Urinary bladder (tissue), 3 donors: ENCODE measurements at regions not wholly inside any gene's neighbourhood (a gene's known extent, or its start where the extent isn't known, plus 50 kb on each side); places are given as distances from the start of the nearest gene placed in this dataset.

ENCODE experiments used
- DNase-seq: peaks from one replicate; pipeline ENCODE4 v3.0.0-alpha.2; 2015; ENCODE audit errors: extremely low spot score
- H3K27ac ChIP-seq: one replicate; pipeline ENCODE4 v1.5.1; 2013; ENCODE audit warnings: low read depth, mild to moderate bottlenecking, moderate library complexity
- H3K36me3 ChIP-seq: one replicate; pipeline ENCODE4 v1.6.1; 2013; ENCODE audit warnings: mild to moderate bottlenecking, moderate library complexity; ENCODE audit not compliant: insufficient read depth
- H3K4me1 ChIP-seq: one replicate; pipeline ENCODE4 v1.6.1; 2013; ENCODE audit warnings: mild to moderate bottlenecking, moderate library complexity; ENCODE audit not compliant: insufficient read depth
- H3K4me3 ChIP-seq: one replicate; pipeline ENCODE4 v1.5.1; 2013; ENCODE audit warnings: low read depth, low read length
- WGBS: extraction: QIAGEN DNeasy Blood & Tissue Kit; methylation state at CpG from one replicate; pipeline ENCODE4 v1.1.7; 2013; 5-methylcytosine and 5-hydroxymethylcytosine counted together
- donor health status: healthy with polysubstance abuse.
- donor health status: healthy.

DNA sequence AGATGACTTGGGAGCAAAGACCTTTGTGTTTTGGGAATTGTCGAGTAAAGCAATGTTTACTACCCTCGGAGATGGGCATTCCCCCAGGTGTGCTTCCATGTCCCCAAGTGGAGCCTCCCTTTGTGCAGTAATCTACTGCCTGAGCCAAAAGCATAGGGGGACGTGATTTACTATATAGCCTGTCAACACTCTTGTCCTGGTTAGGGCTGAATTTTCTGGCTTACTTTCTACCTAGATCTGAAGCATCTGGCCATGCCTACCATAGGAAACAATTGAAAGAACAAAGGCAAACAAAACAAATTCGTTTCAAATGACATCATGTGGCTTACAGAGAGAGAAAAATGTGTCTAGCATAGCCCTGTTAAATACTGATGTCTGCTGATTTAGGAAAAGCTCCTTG is 350.6 kb downstream of the SAMD5 start:
- Histone ChIP-seq H3K4me3 (no peak overlapping the region), H3K27ac (no peak overlapping the region), H3K36me3 (peaks cover 1% of the 10 kb centered on the region), H3K4me1 (no peaks in the 10 kb centered on the region)
- DNase-seq: no peak
- WGBS: 59% methylated on average over 4 of the region's 4 CpGs

DNA sequence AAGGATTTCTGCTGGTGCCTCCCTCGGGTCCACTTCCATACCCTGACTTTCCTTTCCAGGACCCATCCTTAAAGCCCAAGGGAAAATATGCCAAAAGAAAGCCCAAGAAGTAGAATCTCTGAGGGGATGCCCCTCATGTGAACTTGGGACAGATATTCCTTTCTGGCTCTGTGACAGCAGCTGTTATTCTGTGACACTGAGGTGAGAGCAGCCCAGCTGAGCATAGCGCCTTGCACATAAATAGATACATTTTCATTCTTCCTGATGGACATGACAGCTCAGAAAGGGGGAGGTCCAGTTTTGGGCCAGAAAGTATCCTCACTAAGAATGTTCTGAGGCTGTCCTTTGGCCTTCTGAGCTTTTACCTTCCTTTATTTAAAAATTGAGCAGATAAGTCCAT is 353.2 kb downstream of the SAMD5 start:
- Histone ChIP-seq H3K36me3 (peaks cover under 1% of the 10 kb centered on the region), H3K27ac (no peak overlapping the region), H3K4me3 (no peak overlapping the region), H3K4me1 (no peaks in the 10 kb centered on the region)
- DNase-seq: no peak
- 93% methylated on average over 2 of the region's 2 CpGs for WGBS

DNA sequence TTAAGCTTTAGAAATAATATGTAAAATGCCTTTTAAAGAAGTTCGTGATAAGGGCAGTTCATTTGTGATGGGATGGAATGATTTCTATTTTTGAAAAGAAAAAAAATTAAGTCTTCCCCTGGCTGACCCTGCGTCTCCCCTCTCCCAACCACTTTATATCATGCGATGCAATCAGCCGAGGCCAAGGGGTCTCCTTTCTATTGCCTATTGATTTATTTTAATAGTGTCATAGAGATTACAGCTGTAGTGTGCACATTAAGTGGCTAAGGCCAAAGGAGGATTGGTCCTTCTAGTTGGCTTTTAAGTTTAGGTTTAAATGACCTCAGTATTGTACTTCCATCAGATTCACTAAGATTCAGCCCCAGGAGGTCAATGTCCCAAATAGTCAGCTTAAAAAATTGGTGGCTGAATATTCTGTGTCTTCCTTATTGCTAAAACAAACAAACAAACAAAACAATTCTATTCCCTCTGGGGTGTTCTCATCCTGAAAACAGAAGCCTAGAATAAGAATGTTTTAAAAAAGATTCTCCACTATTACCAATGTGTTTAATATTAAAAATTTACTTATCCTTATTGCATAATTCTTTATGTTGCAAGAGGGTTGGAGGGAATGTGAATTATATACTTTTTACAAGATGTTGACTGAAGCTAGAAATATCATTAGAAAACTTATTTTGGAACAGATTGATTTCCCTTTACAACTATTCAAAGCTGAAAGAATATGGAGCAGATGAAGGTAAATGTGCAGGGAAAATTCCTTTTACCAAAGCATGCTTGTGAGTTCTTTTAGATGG is 359.1 kb downstream of the SAMD5 start:
- DNase-seq: no peak
- no peaks in the 10 kb centered on the region for H3K36me3 ChIP-seq
- WGBS: 91% methylated on average over 4 of the region's 4 CpGs
- H3K27ac ChIP-seq: no peak overlapping the region
- H3K4me1 ChIP-seq: no peaks in the 10 kb centered on the region
- H3K4me3 ChIP-seq: no peak overlapping the region

DNA sequence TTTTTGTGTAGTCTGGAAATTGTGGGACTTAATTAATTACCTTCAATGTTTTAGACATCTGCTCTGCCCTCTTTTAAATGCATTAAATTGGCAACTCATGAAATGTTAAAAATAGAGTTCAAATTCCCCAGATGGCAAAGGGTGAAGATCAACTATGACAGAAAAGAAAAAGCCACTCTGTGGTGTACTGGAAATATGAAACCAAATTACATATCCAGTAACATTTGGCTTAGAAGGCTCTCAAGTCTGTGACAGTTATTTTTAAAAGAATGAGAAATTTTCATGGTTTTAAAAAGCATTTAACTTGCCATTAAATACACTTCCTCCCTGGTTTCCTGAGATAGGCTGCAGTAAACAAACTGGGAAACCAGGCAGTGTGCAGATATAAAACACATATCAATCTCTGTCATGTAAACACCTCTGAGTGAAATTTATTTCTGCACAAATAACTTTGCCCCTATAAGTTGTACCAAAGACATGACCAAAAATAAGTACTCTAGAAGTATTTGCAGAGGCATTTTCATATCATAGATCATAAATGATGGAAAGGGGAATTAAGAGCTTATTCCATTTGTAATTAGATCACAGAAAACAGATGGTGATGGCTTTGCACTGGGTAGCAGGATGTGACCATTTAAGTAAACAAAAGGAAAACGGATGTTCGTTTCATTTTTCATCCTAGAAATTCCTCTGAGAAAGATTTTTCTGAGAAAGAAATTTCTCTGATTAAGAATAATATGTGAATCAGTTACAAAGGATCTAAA is 360.1 kb downstream of the SAMD5 start:
- no peaks in the 10 kb centered on the region for H3K36me3 ChIP-seq
- no peak overlapping the region for H3K27ac ChIP-seq
- no peak overlapping the region for H3K4me3 ChIP-seq
- DNase-seq: no peak
- 13% methylated on average over 2 of the region's 2 CpGs for WGBS
- no peaks in the 10 kb centered on the region for H3K4me1 ChIP-seq

DNA sequence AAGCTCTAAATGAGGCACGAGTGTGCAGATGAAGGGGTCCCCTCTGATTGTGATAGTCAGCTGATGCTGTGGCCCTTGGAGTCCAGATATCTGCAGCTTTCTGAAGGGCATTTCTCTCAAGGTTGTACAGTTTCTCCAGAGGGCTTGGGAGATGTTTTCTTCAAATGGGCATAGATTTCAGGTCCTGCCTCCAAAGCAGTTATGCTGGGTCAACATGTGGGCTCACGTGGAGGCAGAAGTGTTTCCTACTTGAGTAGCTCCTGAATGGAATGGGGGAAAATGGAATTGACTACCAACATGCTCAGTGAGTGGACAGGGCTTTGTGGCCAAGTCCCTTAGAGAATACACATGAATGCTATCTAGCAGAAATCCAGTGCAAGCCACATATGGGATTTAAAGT is 360.7 kb downstream of the SAMD5 start:
- no peak overlapping the region for H3K4me3 ChIP-seq
- 59% methylated on average over 2 of the region's 2 CpGs for WGBS
- H3K4me1 ChIP-seq: no peaks in the 10 kb centered on the region
- no peaks in the 10 kb centered on the region for H3K36me3 ChIP-seq
- H3K27ac ChIP-seq: no peak overlapping the region
- DNase-seq: no peak

DNA sequence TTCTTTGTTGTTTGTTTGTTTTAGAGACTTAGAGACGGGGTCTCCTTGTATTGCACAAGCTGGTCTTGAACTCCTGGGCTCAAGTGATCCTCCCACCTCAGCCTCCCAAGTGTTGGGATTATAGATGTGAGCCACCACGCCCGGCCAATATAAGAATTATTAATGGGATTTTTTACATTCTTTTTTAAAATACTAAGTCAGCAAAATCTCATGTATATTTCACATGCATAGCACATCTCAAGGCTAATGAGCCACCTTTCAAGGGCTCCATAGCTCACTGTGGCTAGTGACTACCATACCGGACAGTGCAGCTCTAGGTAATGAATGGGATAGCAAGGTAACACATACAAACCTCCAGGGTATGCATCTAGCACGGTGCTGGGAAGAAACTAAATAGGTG is 361.4 kb downstream of the SAMD5 start:
- DNase-seq: no peak
- 93% methylated on average over 5 of the region's 5 CpGs for WGBS
- Histone ChIP-seq H3K27ac (no peak overlapping the region), H3K36me3 (no peaks in the 10 kb centered on the region), H3K4me3 (no peak overlapping the region), H3K4me1 (no peaks in the 10 kb centered on the region)

DNA sequence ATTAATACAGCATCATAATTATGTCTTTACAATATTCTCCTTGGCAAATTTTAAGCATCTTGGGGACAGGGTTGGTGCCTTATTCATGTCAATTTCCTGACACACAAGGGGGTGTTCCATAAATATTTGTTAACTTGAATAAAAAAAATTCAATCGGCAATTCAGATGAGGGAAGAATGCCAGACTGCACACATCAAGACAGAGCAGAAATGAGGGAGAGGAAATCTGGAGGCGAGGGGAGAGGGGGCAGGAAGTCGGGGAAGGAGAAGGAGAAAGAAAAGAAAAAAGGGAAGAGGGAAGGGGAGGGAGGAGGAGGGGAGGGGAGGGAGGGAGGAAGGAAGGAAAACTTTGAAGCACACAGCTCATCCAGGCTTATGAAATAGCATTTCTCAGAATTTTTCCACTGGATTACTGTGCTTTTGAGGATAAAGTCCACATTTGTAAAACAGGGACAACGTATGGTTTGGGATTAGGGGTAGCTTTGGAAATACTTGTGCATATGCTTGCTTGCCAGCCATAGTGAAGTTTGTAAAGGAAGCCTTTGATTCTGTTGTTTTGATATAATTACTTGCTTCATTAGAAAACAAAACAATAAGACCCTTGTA is 362.1 kb downstream of the SAMD5 start:
- H3K36me3 ChIP-seq: no peaks in the 10 kb centered on the region
- H3K4me1 ChIP-seq: no peaks in the 10 kb centered on the region
- no peak overlapping the region for H3K27ac ChIP-seq
- 48% methylated on average over 3 of the region's 4 CpGs for WGBS
- H3K4me3 ChIP-seq: no peak overlapping the region
- no peak for DNase-seq

DNA sequence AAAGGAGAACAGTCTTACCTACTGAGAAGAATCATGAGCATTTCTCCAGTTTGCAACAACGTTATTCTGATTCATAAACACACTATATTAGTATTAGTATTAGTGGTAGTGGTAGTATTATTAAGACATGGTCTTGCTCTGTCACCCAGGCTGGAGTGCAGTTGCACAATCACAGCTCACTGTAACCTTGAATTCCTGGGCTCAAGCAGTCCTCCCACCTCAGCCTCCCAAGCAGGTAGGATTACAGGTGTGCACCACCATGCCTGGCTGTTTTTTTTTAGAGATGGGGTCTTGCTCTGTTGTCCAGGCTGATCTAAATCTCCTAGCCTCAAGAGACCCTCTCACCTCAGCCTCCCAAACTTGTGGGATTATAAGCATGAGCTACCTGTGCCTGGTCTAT is 363.5 kb downstream of the SAMD5 start:
- Histone ChIP-seq H3K4me3 (no peak overlapping the region), H3K27ac (no peak overlapping the region), H3K4me1 (no peaks in the 10 kb centered on the region), H3K36me3 (no peaks in the 10 kb centered on the region)
- no peak for DNase-seq
- 92% methylated on average over 1 of the region's 1 CpG for WGBS

DNA sequence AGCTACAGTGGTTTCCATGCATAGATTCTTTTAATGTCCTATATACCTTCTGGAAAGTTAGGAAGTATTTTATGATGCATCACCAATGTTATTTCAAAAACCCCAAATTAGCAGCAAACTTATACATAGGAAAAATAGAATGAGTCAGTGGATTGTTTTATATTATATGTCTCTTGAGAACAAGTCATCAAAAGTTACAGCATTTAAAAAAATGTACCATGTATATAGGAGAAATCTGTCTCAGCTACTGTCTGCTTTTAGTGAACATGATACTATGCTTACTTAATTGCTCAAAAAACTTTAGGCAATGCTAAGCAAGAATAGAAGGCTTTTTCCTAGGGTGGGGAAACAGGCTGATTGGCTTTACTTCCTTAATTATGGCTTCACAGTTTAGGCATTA is 365.3 kb downstream of the SAMD5 start:
- no peak overlapping the region for H3K4me3 ChIP-seq
- no peak overlapping the region for H3K27ac ChIP-seq
- no peaks in the 10 kb centered on the region for H3K4me1 ChIP-seq
- no peaks in the 10 kb centered on the region for H3K36me3 ChIP-seq
- no peak for DNase-seq

DNA sequence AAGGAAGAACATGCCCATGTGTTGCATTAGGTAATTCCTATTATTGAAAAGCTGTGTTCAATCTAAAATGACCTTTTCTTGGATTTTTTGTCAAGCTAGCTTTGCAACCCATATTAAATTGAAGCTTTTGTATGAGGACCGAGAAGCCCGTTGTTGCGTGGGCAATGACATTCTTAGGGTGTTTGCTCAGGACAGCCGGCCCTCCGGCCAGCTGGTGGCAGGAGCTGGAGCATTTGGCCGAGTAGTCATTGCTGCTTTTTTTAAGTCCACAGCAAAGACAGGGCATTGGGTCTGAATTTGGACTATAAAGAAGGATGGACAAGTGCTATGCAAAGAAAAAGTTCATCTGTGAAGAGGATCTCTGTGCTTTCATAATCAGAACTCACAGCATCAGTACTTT is 365.8 kb downstream of the SAMD5 start:
- no peak for DNase-seq
- H3K4me1 ChIP-seq: no peaks in the 10 kb centered on the region
- no peak overlapping the region for H3K4me3 ChIP-seq
- H3K36me3 ChIP-seq: no peaks in the 10 kb centered on the region
- no peak overlapping the region for H3K27ac ChIP-seq
- WGBS: 89% methylated on average over 6 of the region's 6 CpGs

DNA sequence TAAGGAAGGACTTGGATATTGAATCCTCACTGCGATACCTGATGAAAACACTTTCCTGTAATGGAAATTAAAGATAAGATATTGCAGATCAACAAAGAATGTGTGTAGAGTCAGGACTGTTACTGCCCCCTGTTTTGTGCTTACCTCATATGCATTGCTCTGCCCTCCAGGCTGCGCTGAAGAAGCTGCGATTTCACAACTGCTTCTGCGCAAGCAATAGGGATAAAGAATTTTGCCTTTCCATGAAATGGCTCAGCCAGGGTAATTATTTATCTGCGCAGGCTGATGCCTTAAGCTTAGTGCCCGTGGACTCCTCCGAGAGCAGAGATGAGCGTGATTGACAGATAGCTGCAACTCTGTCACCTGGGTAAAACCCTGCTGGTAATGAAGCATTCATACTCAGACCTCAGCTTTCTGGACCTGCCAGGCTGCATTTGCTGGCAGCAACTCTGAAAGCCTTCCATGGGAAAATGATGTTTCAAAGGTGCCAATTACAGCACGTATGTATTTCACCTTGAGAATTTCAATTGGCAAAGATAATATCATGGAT is 370.6 kb downstream of the SAMD5 start:
- 91% methylated on average over 9 of the region's 9 CpGs for WGBS
- H3K4me1 ChIP-seq: no peaks in the 10 kb centered on the region
- H3K36me3 ChIP-seq: no peaks in the 10 kb centered on the region
- no peak overlapping the region for H3K4me3 ChIP-seq
- no peak overlapping the region for H3K27ac ChIP-seq
- no peak for DNase-seq

DNA sequence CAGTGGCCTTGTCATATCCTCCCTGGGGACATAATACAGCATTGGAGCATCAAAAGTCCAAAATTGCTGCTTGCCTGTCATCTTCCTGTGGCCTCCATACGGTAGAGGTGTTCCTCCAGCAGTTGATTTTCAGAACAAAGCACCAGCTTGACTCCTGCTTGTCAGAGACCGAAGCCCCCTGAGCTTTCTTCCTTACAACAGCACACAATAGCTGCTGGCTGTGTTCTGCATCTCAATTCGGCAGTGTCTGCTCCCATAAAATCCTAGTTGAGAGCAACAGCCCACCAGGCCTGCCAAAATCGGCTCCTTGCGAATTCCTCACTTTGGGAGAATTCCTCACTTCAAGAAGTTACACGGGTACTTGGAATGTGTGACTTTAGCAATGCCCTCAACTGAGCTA is 372.9 kb downstream of the SAMD5 start:
- H3K4me1 ChIP-seq: no peaks in the 10 kb centered on the region
- no peak overlapping the region for H3K4me3 ChIP-seq
- 88% methylated on average over 6 of the region's 6 CpGs for WGBS
- no peaks in the 10 kb centered on the region for H3K36me3 ChIP-seq
- DNase-seq: no peak
- no peak overlapping the region for H3K27ac ChIP-seq

DNA sequence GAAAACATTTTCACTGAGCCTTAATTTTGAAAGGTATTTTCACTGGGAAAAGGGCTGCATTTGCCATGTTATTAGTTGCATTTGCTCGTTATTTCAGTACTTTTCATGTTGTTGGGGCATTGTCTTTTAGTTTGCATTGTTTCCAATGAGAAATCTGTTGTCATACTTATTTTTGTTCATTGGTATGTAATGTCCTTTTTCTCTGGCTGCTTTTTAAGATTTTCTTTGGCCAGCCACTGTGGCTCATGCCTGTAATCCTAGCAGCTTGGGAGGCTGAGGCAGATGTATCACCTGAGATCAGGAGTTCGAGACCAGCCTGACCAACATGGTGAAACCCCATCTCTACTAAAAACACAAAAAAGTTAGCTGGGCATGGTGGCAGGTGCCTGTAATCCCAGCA is 379.9 kb downstream of the SAMD5 start:
- Histone ChIP-seq H3K36me3 (no peaks in the 10 kb centered on the region), H3K4me3 (no peak overlapping the region), H3K4me1 (no peaks in the 10 kb centered on the region), H3K27ac (no peak overlapping the region)
- WGBS: 92% methylated on average over 2 of the region's 2 CpGs
- no peak for DNase-seq

DNA sequence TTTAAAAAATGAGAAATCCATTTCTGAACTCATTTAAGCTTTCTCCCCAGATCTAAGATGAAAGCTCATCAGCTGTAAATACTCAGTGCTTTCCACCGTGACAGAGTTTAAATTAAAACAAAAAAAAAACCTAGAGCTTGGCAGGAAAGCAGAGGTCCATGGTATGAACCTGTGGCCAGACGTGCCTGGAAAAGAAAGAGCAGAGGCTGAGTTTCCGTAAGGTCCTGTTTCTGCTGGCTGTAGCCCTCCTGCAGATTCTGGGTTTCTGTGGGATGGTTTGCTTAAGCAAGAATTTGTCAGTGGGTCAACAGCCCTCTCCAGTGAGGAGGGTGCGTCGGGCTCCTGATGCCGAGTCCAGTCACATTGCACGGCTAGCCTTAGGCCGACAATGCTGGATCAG is 383.2 kb downstream of the SAMD5 start:
- WGBS: 64% methylated on average over 8 of the region's 8 CpGs

More for the DNA sequence above, 383.2 kb downstream of the SAMD5 start:
- Histone ChIP-seq H3K36me3 (no peaks in the 10 kb centered on the region), H3K4me3 (no peak overlapping the region), H3K4me1 (no peaks in the 10 kb centered on the region), H3K27ac (no peak overlapping the region)
- no peak for DNase-seq
